ENCODE measurements at regions not wholly inside any gene's neighbourhood (a gene's known extent, or its start where the extent isn't known, plus 50 kb on each side); places are given as distances from the start of the nearest gene placed in this dataset.

GRCh38 chr2:177320596-177320995 lies 56.1 kb upstream of the NFE2L2 start:
- no peak for TF ChIP-seq ZNF274 (IDR thresholded peaks at IDR 0.05; ENCODE audit: low read depth, low read length)
- TF ChIP-seq CTCF (IDR thresholded peaks at IDR 0.05 in 2 of 3, conservative IDR thresholded peaks at IDR 0.05 in 1 of 3; ENCODE audit: borderline replicate concordance in 1 of 3, insufficient read depth in 1 of 3, low read depth in 2 of 3, low read length in 2 of 3): no peak
- no peak for TF ChIP-seq ZFX (IDR thresholded peaks at IDR 0.05)
- TF ChIP-seq EZH2phosphoT487 (IDR thresholded peaks at IDR 0.05; ENCODE audit: borderline replicate concordance): no peak
- TF ChIP-seq POLR2A (IDR thresholded peaks at IDR 0.05; ENCODE audit: borderline replicate concordance, extremely low read depth, insufficient read depth, insufficient read length): no peak
- no peak for TF ChIP-seq EZH2 (IDR thresholded peaks at IDR 0.05)
- no peak for TF ChIP-seq YY1 (IDR thresholded peaks at IDR 0.05; ENCODE audit: extremely low read depth, insufficient replicate concordance, low read depth, low read length)
- TF ChIP-seq SP1 (IDR thresholded peaks at IDR 0.05; ENCODE audit: low read depth): no peak
- TF ChIP-seq POLR2AphosphoS5 (IDR thresholded peaks at IDR 0.05; ENCODE audit: low read depth, low read length): no peak
- no peak for TF ChIP-seq CEBPB (IDR thresholded peaks at IDR 0.05; ENCODE audit: low read depth)
- no peak for TF ChIP-seq MAX (IDR thresholded peaks at IDR 0.05)
- TF ChIP-seq RAD21 (IDR thresholded peaks at IDR 0.05; ENCODE audit: low read depth): no peak
- TF ChIP-seq EGR1 (IDR thresholded peaks at IDR 0.05; ENCODE audit: low read depth): no peak
- no peak for TF ChIP-seq TCF7L2 (IDR thresholded peaks at IDR 0.05; ENCODE audit: borderline replicate concordance, extremely low read depth, insufficient read depth, insufficient read length)

All from HCT116 (cell line).